ENCODE measurements at regions not wholly inside any gene's neighbourhood (a gene's known extent, or its start where the extent isn't known, plus 50 kb on each side); places are given as distances from the start of the nearest gene placed in this dataset.

GRCh38 chr7:41232086-41232485 lies 470.8 kb downstream of the INHBA start:
- Histone ChIP-seq H3K36me3 (no peaks in the 10 kb centered on the region), H3K4me1 (no peaks in the 10 kb centered on the region), H3K27ac (replicated peaks in 1 of 4) (no peak overlapping the region), H3K27me3 (no peaks in the 10 kb centered on the region), H3K9me3 (peaks cover 0 to 24% (median 9%) of the 10 kb centered on the region in 4 donors), H3K4me3 (no peak overlapping the region)
- 93% methylated on average over 2 of the region's 2 CpGs for WGBS
- intact Hi-C loops (cut with DNase I): no loop called here
- TF ChIP-seq CTCF (IDR thresholded peaks at IDR 0.05) (no peak), EP300 (IDR thresholded peaks at IDR 0.05) (no peak), POLR2AphosphoS5 (IDR thresholded peaks at IDR 0.05) (no peak), POLR2A (IDR thresholded peaks at IDR 0.05; ENCODE audit: low read depth) (no peak)
- no peak for DNase-seq (ENCODE audit: extremely low spot score)

- Histone ChIP-seq H3K4me1 (no peaks in the 10 kb centered on the region), H3K4me3 (no peak overlapping the region), H3K27ac (replicated peaks in 1 of 4) (no peak overlapping the region), H3K27me3 (no peaks in the 10 kb centered on the region), H3K36me3 (no peaks in the 10 kb centered on the region), H3K9me3 (peaks cover 0 to 8% (median 0%) of the 10 kb centered on the region in 4 donors)
- 92% methylated on average over 6 of the region's 6 CpGs for WGBS
- DNase-seq (ENCODE audit: extremely low spot score): no peak
- no peak for TF ChIP-seq POLR2A (IDR thresholded peaks at IDR 0.05; ENCODE audit: low read depth)
- TF ChIP-seq EP300 (IDR thresholded peaks at IDR 0.05): no peak
- no peak for TF ChIP-seq CTCF (IDR thresholded peaks at IDR 0.05)
- no peak for TF ChIP-seq POLR2AphosphoS5 (IDR thresholded peaks at IDR 0.05)
- intact Hi-C loops (cut with DNase I): no loop called here
These were observed 478.7 kb downstream of the INHBA start for GRCh38 chr7:41224063-41224763.

GRCh38 chr7:41222746-41223145 lies 480.1 kb downstream of the INHBA start:
- no peak for TF ChIP-seq POLR2AphosphoS5 (IDR thresholded peaks at IDR 0.05)
- TF ChIP-seq POLR2A (IDR thresholded peaks at IDR 0.05; ENCODE audit: low read depth): no peak
- no peak for TF ChIP-seq CTCF (IDR thresholded peaks at IDR 0.05)
- TF ChIP-seq EP300 (IDR thresholded peaks at IDR 0.05): no peak
- Histone ChIP-seq H3K36me3 (no peaks in the 10 kb centered on the region), H3K9me3 (no peaks in the 10 kb centered on the region), H3K27ac (replicated peaks in 1 of 4) (no peak overlapping the region), H3K27me3 (no peaks in the 10 kb centered on the region), H3K4me1 (no peaks in the 10 kb centered on the region), H3K4me3 (no peak overlapping the region)
- DNase-seq (ENCODE audit: extremely low spot score): no peak
- intact Hi-C loops (cut with DNase I): no loop called here
- 86% methylated on average over 3 of the region's 3 CpGs for WGBS

GRCh38 chr7:41220266-41220665 lies 482.6 kb downstream of the INHBA start:
- WGBS: 74% methylated on average over 1 of the region's 1 CpG
- no peak overlapping the region for H3K4me3 ChIP-seq
- no peaks in the 10 kb centered on the region for H3K9me3 ChIP-seq
- intact Hi-C loops (cut with DNase I): no loop called here
- no peaks in the 10 kb centered on the region for H3K4me1 ChIP-seq
- no peak for DNase-seq (ENCODE audit: extremely low spot score)
- no peak overlapping the region for H3K27ac ChIP-seq (replicated peaks in 1 of 4)
- no peaks in the 10 kb centered on the region for H3K36me3 ChIP-seq
- TF ChIP-seq CTCF (IDR thresholded peaks at IDR 0.05): no peak
- TF ChIP-seq EP300 (IDR thresholded peaks at IDR 0.05): no peak
- no peak for TF ChIP-seq POLR2A (IDR thresholded peaks at IDR 0.05; ENCODE audit: low read depth)
- no peak for TF ChIP-seq POLR2AphosphoS5 (IDR thresholded peaks at IDR 0.05)
- no peaks in the 10 kb centered on the region for H3K27me3 ChIP-seq

GRCh38 chr7:41219276-41219675 lies 483.6 kb downstream of the INHBA start:
- H3K9me3 ChIP-seq: no peaks in the 10 kb centered on the region
- no peak for DNase-seq (ENCODE audit: extremely low spot score)
- H3K27me3 ChIP-seq: no peaks in the 10 kb centered on the region
- intact Hi-C loops (cut with DNase I): no loop called here
- no peaks in the 10 kb centered on the region for H3K4me1 ChIP-seq
- H3K4me3 ChIP-seq: no peak overlapping the region
- no peaks in the 10 kb centered on the region for H3K36me3 ChIP-seq
- no peak overlapping the region for H3K27ac ChIP-seq (replicated peaks in 1 of 4)
- TF ChIP-seq POLR2AphosphoS5 (IDR thresholded peaks at IDR 0.05): no peak
- no peak for TF ChIP-seq CTCF (IDR thresholded peaks at IDR 0.05)
- TF ChIP-seq EP300 (IDR thresholded peaks at IDR 0.05): no peak
- TF ChIP-seq POLR2A (IDR thresholded peaks at IDR 0.05; ENCODE audit: low read depth): no peak
- 54% methylated on average over 2 of the region's 2 CpGs for whole genome bisulfite sequencing
